ENCODE measurements at regions not wholly inside any gene's neighbourhood (a gene's known extent, or its start where the extent isn't known, plus 50 kb on each side); places are given as distances from the start of the nearest gene placed in this dataset.

- DNase-seq (ENCODE audit: low read depth, low spot score) = no peak
Measured at GRCh38 chr17:5687646-5688045, 103.3 kb upstream of the NLRP1 start.

GRCh38 chr17:5693821-5694220 lies 109.5 kb upstream of the NLRP1 start:
- no peak for DNase-seq (ENCODE audit: low read depth, low spot score)
- H3K27ac ChIP-seq = no peak overlapping the region

More at GRCh38 chr17:5687646-5688045, 103.3 kb upstream of the NLRP1 start:
- H3K27ac ChIP-seq = no peak overlapping the region

- no peak overlapping the region for H3K27ac ChIP-seq
- DNase-seq (ENCODE audit: low read depth, low spot score) = no peak
Measured at GRCh38 chr17:5694551-5694950, 110.2 kb upstream of the NLRP1 start.

- H3K27ac ChIP-seq = no peak overlapping the region
- DNase-seq (ENCODE audit: low read depth, low spot score) = no peak
Measured at GRCh38 chr17:5695480-5695879, 111.2 kb upstream of the NLRP1 start.

- H3K27ac ChIP-seq = no peak overlapping the region
- no peak for DNase-seq (ENCODE audit: low read depth, low spot score)
Measured at GRCh38 chr17:5698959-5699358, 114.7 kb upstream of the NLRP1 start.

- no peak for DNase-seq (ENCODE audit: low read depth, low spot score)
- no peak overlapping the region for H3K27ac ChIP-seq
Measured at GRCh38 chr17:5699814-5700213, 115.5 kb upstream of the NLRP1 start.

- H3K27ac ChIP-seq = no peak overlapping the region
- DNase-seq (ENCODE audit: low read depth, low spot score) = no peak
Measured at GRCh38 chr17:5700745-5701144, 116.4 kb upstream of the NLRP1 start.

GRCh38 chr17:5701381-5701780 lies 117.1 kb upstream of the NLRP1 start:
- no peak overlapping the region for H3K27ac ChIP-seq
- DNase-seq (ENCODE audit: low read depth, low spot score) = no peak

GRCh38 chr17:5702951-5703510 lies 118.7 kb upstream of the NLRP1 start:
- no peak for DNase-seq (ENCODE audit: low read depth, low spot score)
- H3K27ac ChIP-seq = no peak overlapping the region

- no peak for DNase-seq (ENCODE audit: low read depth, low spot score)
Measured at GRCh38 chr17:5703736-5704135, 119.4 kb upstream of the NLRP1 start.

GRCh38 chr17:5705081-5705875 lies 121.0 kb upstream of the NLRP1 start:
- DNase-seq (ENCODE audit: low read depth, low spot score) = no peak
- H3K27ac ChIP-seq = no peak overlapping the region

More at GRCh38 chr17:5703736-5704135, 119.4 kb upstream of the NLRP1 start:
- no peak overlapping the region for H3K27ac ChIP-seq

- no peak for DNase-seq (ENCODE audit: low read depth, low spot score)
- no peak overlapping the region for H3K27ac ChIP-seq
Measured at GRCh38 chr17:5705876-5706576, 121.7 kb upstream of the NLRP1 start.

GRCh38 chr17:5706577-5707210 lies 122.4 kb upstream of the NLRP1 start:
- DNase-seq (ENCODE audit: low read depth, low spot score) = no peak
- no peak overlapping the region for H3K27ac ChIP-seq

- DNase-seq (ENCODE audit: low read depth, low spot score) = no peak
- H3K27ac ChIP-seq = no peak overlapping the region
Measured at GRCh38 chr17:5707482-5707881, 123.2 kb upstream of the NLRP1 start.

GRCh38 chr17:5708344-5708743 lies 124.0 kb upstream of the NLRP1 start:
- H3K27ac ChIP-seq = no peak overlapping the region
- no peak for DNase-seq (ENCODE audit: low read depth, low spot score)

GRCh38 chr17:5711344-5711743 lies 127.0 kb upstream of the NLRP1 start:
- no peak for DNase-seq (ENCODE audit: low read depth, low spot score)
- no peak overlapping the region for H3K27ac ChIP-seq

GRCh38 chr17:5714993-5715392 lies 130.7 kb upstream of the NLRP1 start:
- no peak for DNase-seq (ENCODE audit: low read depth, low spot score)
- no peak overlapping the region for H3K27ac ChIP-seq

GRCh38 chr17:5715478-5715877 lies 131.2 kb upstream of the NLRP1 start:
- DNase-seq (ENCODE audit: low read depth, low spot score) = no peak
- no peak overlapping the region for H3K27ac ChIP-seq

GRCh38 chr17:5718726-5719125 lies 134.4 kb upstream of the NLRP1 start:
- no peak for DNase-seq (ENCODE audit: low read depth, low spot score)
- no peak overlapping the region for H3K27ac ChIP-seq

GRCh38 chr17:5719976-5720375 lies 135.7 kb upstream of the NLRP1 start:
- DNase-seq (ENCODE audit: low read depth, low spot score) = no peak
- H3K27ac ChIP-seq = no peak overlapping the region

GRCh38 chr17:5730373-5730772 lies 146.1 kb upstream of the NLRP1 start:
- DNase-seq (ENCODE audit: low read depth, low spot score) = no peak
- H3K27ac ChIP-seq = no peak overlapping the region
